Osteocyte (in vitro differentiated cells): ENCODE measurements at regions not wholly inside any gene's neighbourhood (a gene's known extent, or its start where the extent isn't known, plus 50 kb on each side); places are given as distances from the start of the nearest gene placed in this dataset.
"Not testable (repeated sequence)": the region's sequence is repeated elsewhere in the genome, so short reads cannot be mapped to it uniquely, and the experiment has no call there.

Experiments
- DNase-seq: peaks from one replicate; pipeline ENCODE4 v3.0.0; 2021; ENCODE audit warnings: mixed read lengths; ENCODE audit not compliant: unreplicated experiment; ENCODE audit errors: extremely low spot score
- H3K27ac Mint-ChIP-seq: one replicate; pipeline ENCODE4 v1.8.0; 2021; ENCODE audit warnings: mild to moderate bottlenecking, mixed read lengths; ENCODE audit not compliant: unreplicated experiment
- H3K27me3 Mint-ChIP-seq: one replicate; pipeline ENCODE4 v1.8.0; 2021; ENCODE audit warnings: mixed read lengths; ENCODE audit not compliant: unreplicated experiment
- H3K36me3 Mint-ChIP-seq: one replicate; pipeline ENCODE4 v1.8.0; 2021; ENCODE audit warnings: mixed read lengths; ENCODE audit not compliant: unreplicated experiment
- H3K4me1 Mint-ChIP-seq: one replicate; pipeline ENCODE4 v1.8.0; 2021; ENCODE audit warnings: mixed read lengths; ENCODE audit not compliant: unreplicated experiment
- H3K4me3 Mint-ChIP-seq: one replicate; pipeline ENCODE4 v1.8.0; 2021; ENCODE audit warnings: mild to moderate bottlenecking, moderate library complexity, mixed read lengths; ENCODE audit not compliant: unreplicated experiment
- H3K9me3 Mint-ChIP-seq: one replicate; pipeline ENCODE4 v1.8.0; 2021; ENCODE audit warnings: mixed read lengths; ENCODE audit not compliant: unreplicated experiment
- CTCF ChIP-seq: fragments of 200-600 bp; sonication (generic); IDR thresholded peaks from 2 replicates; pipeline ENCODE4 v1.5.0; 2021; ENCODE audit warnings: antibody characterized with exemption, mild to moderate bottlenecking, moderate library complexity

GRCh38 chrX:146056511-146057081, 239.0 kb downstream of the SLITRK2 start:
- TF ChIP-seq CTCF: no peak
- Mint-ChIP-seq H3K27me3 (no peaks in the 10 kb centered on the region), H3K4me1 (no peaks in the 10 kb centered on the region), H3K36me3 (no peaks in the 10 kb centered on the region), H3K9me3 (peaks cover 39% of the 10 kb centered on the region), H3K4me3 (no peak overlapping the region), H3K27ac (no peak overlapping the region)
- no peak for DNase-seq

- Mint-ChIP-seq H3K27me3 (no peaks in the 10 kb centered on the region), H3K36me3 (no peaks in the 10 kb centered on the region), H3K4me3 (no peak overlapping the region), H3K27ac (no peak overlapping the region), H3K4me1 (no peaks in the 10 kb centered on the region), H3K9me3 (peaks cover 56% of the 10 kb centered on the region)
- TF ChIP-seq CTCF: no peak
- DNase-seq: no peak
These were observed 246.5 kb downstream of the SLITRK2 start for GRCh38 chrX:146064156-146064555.

GRCh38 chrX:146090732-146091131, 273.1 kb downstream of the SLITRK2 start:
- Mint-ChIP-seq H3K4me1 (no peaks in the 10 kb centered on the region), H3K4me3 (no peak overlapping the region), H3K36me3 (no peaks in the 10 kb centered on the region), H3K27me3 (no peaks in the 10 kb centered on the region), H3K9me3 (peaks cover 58% of the 10 kb centered on the region), H3K27ac (no peak overlapping the region)
- no peak for DNase-seq
- TF ChIP-seq CTCF: no peak

- TF ChIP-seq CTCF: no peak
- no peaks in the 10 kb centered on the region for H3K27me3 Mint-ChIP-seq
- no peak for DNase-seq
- H3K4me1 Mint-ChIP-seq: no peaks in the 10 kb centered on the region
- H3K4me3 Mint-ChIP-seq: no peak overlapping the region
- H3K36me3 Mint-ChIP-seq: no peaks in the 10 kb centered on the region
- H3K9me3 Mint-ChIP-seq: peaks cover 44% of the 10 kb centered on the region
- H3K27ac Mint-ChIP-seq: no peak overlapping the region
These were observed 291.7 kb downstream of the SLITRK2 start for GRCh38 chrX:146109362-146109761.

- H3K4me3 Mint-ChIP-seq, H3K36me3 Mint-ChIP-seq, H3K27ac Mint-ChIP-seq, H3K27me3 Mint-ChIP-seq, H3K4me1 Mint-ChIP-seq, DNase-seq: not testable (repeated sequence)
- peaks cover 46% of the 10 kb centered on the region for H3K9me3 Mint-ChIP-seq
These were observed 301.4 kb downstream of the SLITRK2 start for GRCh38 chrX:146119074-146119473.

GRCh38 chrX:146127617-146128016, 310.0 kb downstream of the SLITRK2 start:
- Mint-ChIP-seq H3K9me3 (peaks cover 47% of the 10 kb centered on the region), H3K4me1 (no peaks in the 10 kb centered on the region), H3K27ac (no peak overlapping the region), H3K27me3 (no peaks in the 10 kb centered on the region), H3K4me3 (no peak overlapping the region), H3K36me3 (no peaks in the 10 kb centered on the region)
- no peak for DNase-seq
- no peak for TF ChIP-seq CTCF
